HG03108 (cell line): ENCODE measurements at regions not wholly inside any gene's neighbourhood (a gene's known extent, or its start where the extent isn't known, plus 50 kb on each side); places are given as distances from the start of the nearest gene placed in this dataset.
"Not testable (repeated sequence)": the region's sequence is repeated elsewhere in the genome, so short reads cannot be mapped to it uniquely, and the experiment has no call there.

Experiments used
- ATAC-seq: cut with Tn5 transposase; IDR thresholded peaks from one replicate; pipeline ENCODE4 v1.9.1; 2021; ENCODE audit warnings: moderate library complexity; ENCODE audit not compliant: unreplicated experiment

DNA sequence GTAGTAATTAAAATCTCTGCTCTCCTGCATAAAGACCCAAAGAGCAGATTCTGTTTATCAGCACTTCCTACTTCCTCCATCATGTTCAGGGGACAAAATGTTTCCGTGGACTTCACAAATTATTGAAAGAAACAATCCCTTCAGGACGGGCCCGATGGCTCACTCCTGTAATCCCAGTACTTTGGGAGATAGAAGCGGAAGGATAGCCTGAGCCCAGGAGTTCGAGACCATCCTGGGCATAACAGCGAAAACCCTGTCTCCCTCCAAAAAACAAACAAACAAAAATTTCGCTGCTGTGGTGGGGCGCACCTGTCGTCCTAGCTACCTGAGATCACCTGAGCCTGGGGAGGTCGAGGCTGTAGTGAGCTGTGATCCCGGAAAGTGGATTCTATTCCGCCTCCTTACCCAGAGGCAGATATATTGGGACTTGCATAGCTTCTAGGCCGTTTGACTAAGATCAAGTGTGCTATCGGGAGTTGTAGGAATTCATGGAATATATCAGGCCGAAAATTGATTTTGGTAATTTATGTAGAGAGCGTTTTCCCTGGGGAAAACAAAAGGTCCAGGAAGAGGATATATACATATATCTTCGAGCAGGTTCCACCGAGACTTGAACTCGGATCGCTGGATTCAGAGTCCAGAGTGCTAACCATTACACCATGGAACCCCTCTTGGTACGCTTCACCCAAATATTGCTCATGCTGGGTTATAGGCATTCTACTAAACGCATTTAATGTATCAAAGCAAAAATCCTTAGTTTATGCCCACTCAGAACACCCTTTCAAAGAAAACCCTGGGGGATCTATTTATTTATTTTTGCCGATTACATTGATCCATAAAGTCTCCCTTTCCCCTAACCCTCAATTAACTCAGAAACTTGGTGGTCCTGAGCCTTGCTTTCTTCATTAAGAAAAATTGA lies 74.5 kb upstream of the ZNF184 start:
- no peak for ATAC-seq

- no peak for ATAC-seq
Measured at GRCh38 chr6:27546522-27546921, 73.6 kb upstream of the ZNF184 start.

DNA sequence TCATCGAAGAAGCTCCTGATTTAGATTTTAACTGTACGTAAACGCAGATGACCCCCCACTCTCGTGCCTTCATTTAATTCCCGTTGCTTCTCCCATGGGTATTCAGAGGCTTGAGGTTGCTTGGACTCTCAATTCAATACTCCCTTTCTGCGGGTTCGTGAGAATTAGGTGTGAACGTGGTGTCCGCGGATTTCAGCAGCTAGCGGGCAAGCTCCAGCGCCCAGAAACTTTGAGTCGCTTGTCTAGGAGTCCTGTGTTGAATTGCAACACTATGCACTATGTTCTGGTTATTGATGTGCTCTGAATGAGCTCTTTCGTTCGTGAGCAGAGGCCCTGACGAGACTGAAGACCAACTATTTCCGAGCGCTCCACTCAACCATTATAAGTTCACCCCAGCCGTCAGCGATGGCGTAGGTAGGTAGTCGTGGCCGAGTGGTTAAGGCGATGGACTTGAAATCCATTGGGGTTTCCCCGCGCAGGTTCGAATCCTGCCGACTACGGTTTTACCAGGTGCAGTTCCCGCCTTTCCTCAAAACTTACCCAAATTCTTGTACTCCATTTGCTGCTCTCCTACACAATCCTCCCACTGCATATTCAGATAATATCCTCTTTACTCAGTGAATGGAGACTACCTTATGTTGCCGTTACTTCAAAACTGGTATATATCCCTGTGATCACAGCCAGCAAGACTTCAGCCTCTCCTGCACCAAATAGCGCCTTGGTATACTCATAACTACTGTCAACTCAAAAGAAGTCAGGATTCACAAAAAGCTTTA lies 72.6 kb upstream of the ZNF184 start:
- no peak for ATAC-seq

GRCh38 chr6:27544612-27545260 lies 71.8 kb upstream of the ZNF184 start:
- ATAC-seq = no peak

- ATAC-seq = not testable (repeated sequence)
Measured at GRCh38 chr6:27544135-27544534, 71.2 kb upstream of the ZNF184 start.

DNA sequence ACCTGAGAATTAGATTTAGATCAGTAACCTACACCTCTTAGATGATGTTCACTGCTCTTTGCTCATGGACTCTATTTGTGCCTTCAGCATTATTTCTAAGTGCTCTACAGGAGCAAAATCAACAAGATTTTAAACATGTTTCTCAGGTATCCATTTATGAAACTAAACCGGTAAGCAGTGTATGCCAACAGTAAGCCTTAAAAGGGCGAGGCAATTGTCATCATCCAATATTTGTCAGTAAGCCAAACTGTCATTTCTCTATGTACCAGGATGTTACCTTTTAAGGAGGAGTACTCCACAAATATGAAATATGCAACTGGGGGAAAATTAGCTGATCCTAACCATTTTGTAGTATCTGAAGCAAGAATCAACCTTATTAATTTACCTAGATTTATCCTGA lies 69.6 kb upstream of the ZNF184 start:
- ATAC-seq = no peak

- ATAC-seq = no peak
Measured at GRCh38 chr6:27541933-27542297, 69.0 kb upstream of the ZNF184 start.

- no peak for ATAC-seq
Measured at GRCh38 chr6:27541212-27541932, 68.5 kb upstream of the ZNF184 start.

GRCh38 chr6:27539551-27539950 lies 66.6 kb upstream of the ZNF184 start:
- ATAC-seq = no peak

DNA sequence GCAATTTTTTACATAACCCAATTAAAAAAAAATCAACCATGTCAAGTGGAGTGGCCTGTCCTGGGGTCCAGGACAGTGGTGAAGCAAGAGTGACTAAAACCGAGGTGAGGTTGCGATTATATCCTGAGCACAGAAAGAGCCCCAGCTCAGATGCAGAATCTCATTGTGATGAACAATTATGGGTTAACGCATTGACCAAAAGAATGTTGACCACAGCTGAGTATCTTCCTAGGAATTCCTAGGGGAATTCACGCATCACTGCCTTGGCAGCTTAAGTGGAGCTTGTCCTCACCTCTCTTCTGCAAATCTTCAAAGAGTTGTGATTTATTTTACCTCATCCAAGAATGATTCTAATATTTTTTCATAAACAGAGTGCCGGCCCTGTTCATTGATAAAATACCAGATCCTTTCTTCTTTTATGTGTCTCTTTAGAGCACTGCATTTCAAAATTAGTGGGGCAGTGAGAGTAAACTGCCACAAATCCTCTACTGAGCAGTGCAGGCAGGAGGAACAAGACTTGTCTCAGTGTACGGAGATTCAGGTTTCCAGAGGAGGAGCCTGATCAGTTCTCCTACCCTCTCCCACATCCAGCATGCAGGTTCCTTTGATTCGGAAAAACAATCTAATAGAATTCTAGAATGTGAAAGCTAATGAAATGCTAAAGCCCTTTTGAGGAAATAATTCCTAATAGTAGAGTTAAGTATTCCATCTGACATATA lies 60.1 kb upstream of the ZNF184 start:
- ATAC-seq = no peak

DNA sequence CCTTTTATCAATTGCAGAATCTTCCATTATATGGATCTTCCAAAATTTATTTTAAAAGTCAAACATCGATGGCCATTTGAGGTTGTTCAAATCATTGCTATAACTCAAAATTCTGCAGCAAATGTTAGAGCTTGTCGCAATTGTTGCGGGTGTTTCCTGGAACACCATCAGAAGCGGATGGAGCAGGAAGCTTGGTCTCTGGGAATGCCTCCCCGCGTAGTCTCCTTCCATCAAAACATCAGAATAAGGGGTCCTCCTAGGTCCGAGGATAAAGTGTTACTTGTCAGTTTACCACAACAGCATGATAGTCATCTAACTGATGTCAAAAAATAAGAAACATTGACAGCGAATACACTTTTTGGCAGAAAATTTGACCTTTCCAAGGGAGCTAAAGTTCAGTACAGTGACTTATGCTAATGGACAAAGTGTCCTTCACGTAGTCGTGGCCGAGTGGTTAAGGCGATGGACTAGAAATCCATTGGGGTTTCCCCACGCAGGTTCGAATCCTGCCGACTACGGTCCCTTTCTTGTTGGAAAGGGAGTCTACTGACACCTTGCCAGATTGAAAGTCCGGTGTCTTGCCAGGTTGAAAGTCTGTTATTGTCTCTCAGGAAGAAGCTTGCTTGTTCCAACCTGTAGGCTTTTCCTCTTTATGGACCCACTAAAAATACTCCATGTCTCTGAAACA lies 59.0 kb upstream of the ZNF184 start:
- no peak for ATAC-seq

GRCh38 chr6:27529796-27530195 lies 56.9 kb upstream of the ZNF184 start:
- ATAC-seq = not testable (repeated sequence)

GRCh38 chr6:27528714-27529113 lies 55.8 kb upstream of the ZNF184 start:
- ATAC-seq = no peak
